ENCODE measurements at regions not wholly inside any gene's neighbourhood (a gene's known extent, or its start where the extent isn't known, plus 50 kb on each side); places are given as distances from the start of the nearest gene placed in this dataset.
"Not testable (repeated sequence)": the region's sequence is repeated elsewhere in the genome, so short reads cannot be mapped to it uniquely, and the experiment has no call there.

DNA sequence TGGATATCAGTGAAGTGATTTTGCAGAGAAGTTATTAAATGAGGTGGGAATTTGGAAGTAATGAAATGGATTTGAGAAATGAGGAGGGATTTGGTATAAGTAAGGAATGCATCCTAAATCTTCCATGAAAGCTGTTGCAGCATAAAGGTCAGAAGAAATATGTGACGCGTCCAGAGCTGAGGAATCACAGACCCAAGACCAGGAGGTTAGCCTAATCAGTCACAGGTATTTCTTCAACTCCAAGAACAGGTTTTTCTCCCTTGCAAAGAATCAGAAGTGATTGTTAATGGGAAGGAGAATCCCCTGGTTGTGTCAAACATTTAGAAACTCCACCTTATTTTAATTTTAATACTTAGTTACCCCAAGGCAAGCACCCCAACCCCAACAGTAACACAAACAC lies 253.2 kb downstream of the MEX3B start:
- no peak for TF ChIP-seq ZFX (IDR thresholded peaks at IDR 0.05)
- H3K27ac ChIP-seq = no peak overlapping the region

DNA sequence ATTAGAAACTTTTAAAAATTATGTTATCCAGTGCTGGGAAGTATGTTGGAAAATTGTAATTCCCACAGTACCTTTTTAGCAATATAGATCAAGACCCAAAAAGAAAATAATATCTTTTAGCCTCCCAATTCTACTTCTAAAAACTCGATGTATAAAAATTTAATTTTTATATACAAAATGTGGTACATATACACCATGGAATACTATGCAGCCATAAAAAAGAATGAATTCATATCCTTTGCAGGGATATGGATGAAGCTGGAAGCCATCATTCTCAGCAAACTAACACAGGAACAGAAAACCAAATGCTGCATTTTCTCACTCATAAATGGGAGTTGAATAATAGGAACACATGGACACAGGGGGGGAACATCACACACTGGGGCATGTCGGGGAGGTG lies 254.5 kb downstream of the MEX3B start:
- not testable (repeated sequence) for H3K27ac ChIP-seq

DNA sequence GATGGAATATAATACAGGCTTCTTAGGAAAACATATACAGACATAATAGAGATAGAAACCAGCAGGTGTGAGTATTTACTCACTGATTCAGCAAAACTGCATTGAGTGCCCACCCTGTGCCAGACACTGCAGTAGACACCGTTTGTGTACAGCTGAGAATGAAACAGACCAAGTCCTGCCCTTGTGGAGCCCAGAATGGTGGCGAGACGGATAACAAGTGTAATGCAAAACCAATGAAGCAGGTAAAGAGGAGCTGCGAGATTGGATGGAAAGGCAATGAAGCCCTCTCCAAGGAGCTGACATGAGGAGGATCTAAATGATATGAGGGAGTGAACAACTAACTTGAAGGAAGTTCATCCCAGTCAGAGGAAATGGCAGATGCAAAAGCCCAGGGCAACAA lies 256.4 kb downstream of the MEX3B start:
- H3K27ac ChIP-seq = no peak overlapping the region
- TF ChIP-seq ZFX (IDR thresholded peaks at IDR 0.05) = no peak
- TF ChIP-seq, protein P1, sequence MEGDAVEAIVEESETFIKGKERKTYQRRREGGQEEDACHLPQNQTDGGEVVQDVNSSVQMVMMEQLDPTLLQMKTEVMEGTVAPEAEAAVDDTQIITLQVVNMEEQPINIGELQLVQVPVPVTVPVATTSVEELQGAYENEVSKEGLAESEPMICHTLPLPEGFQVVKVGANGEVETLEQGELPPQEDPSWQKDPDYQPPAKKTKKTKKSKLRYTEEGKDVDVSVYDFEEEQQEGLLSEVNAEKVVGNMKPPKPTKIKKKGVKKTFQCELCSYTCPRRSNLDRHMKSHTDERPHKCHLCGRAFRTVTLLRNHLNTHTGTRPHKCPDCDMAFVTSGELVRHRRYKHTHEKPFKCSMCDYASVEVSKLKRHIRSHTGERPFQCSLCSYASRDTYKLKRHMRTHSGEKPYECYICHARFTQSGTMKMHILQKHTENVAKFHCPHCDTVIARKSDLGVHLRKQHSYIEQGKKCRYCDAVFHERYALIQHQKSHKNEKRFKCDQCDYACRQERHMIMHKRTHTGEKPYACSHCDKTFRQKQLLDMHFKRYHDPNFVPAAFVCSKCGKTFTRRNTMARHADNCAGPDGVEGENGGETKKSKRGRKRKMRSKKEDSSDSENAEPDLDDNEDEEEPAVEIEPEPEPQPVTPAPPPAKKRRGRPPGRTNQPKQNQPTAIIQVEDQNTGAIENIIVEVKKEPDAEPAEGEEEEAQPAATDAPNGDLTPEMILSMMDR (conservative IDR thresholded peaks at IDR 0.05) = no peak

DNA sequence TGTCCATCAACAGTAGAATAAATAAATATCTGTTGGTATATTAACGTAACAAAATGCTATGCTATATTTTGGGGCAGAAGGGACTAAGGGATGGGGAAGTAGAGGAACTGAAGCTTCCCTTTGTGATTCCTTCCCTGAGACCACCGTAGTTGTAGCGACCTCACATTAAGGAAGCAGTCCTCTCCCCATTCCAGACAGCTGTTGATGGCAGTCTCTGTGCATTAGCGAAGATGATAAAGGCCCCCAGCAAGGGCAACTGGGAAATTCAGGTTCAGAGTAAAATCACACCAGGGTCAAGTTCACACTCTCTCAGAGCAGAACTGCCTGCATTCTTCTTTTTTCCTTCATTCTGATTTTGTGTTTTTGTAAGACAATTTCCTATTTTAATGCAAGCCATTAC lies 259.0 kb downstream of the MEX3B start:
- TF ChIP-seq, protein P1 (conservative IDR thresholded peaks at IDR 0.05) = no peak
- no peak for TF ChIP-seq ZFX (IDR thresholded peaks at IDR 0.05)
- no peak overlapping the region for H3K27ac ChIP-seq

DNA sequence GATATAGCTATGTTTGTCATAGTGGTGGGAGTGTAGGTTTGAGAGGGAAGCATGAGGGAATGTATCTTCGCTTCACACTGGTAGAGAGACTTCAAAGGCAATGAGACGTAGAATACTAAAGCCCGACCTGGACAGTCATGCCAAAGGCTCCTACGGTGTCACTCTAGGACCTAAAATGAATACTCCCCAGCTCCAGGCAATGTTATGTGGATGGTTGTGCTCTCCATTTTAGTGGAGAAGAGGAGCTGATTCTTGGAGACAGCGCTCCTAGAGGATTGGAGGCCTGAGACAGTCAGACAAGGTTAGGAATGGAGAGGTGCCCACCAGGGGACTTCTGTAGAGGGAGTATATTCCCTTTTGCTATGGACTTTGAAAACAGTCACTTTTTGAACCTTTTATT lies 260.1 kb downstream of the MEX3B start:
- no peak overlapping the region for H3K27ac ChIP-seq
- TF ChIP-seq ZFX (IDR thresholded peaks at IDR 0.05) = no peak
- TF ChIP-seq, protein P1 (conservative IDR thresholded peaks at IDR 0.05) = peak; percentile 17; the same call in 1 of the 2 replicates

DNA sequence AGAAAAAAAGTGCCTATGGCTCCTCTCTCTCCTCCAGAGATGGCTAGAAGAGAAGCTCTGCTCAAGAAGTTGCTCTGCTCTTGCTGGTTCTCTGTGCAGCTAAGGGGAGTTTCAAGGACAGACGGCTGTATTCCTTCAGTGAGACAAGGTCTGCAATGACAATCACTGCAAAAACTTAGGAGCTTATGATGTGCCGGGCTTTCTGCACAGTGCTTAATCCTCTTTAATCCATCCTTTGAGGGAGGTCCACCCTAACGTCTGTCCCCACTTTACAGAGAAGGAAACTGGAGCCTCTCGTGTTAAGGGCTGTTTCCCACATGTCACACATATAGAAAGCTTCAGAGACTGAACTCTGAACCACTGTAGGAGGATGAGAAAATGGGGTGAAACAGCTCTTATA lies 260.6 kb downstream of the MEX3B start:
- no peak for TF ChIP-seq ZFX (IDR thresholded peaks at IDR 0.05)
- TF ChIP-seq, protein P1 (conservative IDR thresholded peaks at IDR 0.05) = no peak

DNA sequence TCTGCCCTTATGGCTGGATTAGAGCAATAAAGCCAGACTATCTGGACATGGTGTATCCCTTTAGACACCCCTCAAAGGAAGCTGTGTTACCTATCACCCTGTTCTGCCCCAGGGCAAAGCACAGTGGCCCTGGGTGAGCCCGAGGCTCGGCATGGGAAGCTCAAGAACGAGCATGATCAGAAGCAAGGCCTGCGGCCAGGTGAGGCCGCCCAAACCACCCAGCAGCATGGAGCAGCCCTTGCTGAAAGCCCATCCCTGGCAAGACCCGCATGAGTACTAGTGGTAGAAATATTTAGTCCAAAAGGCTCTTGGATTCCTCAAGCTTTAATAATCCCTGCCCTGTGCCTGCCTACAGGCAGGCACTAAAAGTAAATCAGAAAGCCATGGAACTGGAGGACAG lies 261.1 kb downstream of the MEX3B start:
- H3K27ac ChIP-seq = no peak overlapping the region
- TF ChIP-seq ZFX (IDR thresholded peaks at IDR 0.05) = no peak
- TF ChIP-seq, protein P1 (conservative IDR thresholded peaks at IDR 0.05) = no peak

More for the DNA sequence above, 260.6 kb downstream of the MEX3B start:
- H3K27ac ChIP-seq = no peak overlapping the region

DNA sequence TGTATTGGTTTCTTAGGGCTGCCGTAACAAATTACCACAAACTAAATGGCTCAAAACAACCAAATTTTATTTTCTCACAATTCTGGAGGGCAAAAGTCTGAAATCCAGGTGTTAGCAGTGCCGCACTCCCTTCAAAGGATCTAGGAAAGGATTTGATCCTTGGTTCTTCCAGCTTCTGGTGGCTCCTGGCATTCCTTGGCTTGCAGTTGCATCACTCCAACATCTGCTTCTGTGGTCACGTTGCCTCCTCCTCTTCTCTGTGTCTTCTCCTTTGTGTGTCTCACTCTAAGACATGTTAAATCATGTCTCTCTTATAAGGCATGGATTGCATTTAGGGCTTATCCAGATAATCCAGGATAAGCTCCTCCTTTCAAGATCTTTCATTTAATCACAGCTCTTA lies 262.2 kb downstream of the MEX3B start:
- H3K27ac ChIP-seq = no peak overlapping the region

More for the DNA sequence above, 262.2 kb downstream of the MEX3B start:
- TF ChIP-seq, protein P1 (conservative IDR thresholded peaks at IDR 0.05) = no peak
- TF ChIP-seq ZFX (IDR thresholded peaks at IDR 0.05) = no peak

All from C4-2B (cell line).